Epithelial cell of proximal tubule (primary cell): ENCODE measurements at regions not wholly inside any gene's neighbourhood (a gene's known extent, or its start where the extent isn't known, plus 50 kb on each side); places are given as distances from the start of the nearest gene placed in this dataset.

ENCODE experiments used
- DNase-seq: peaks from one replicate; pipeline ENCODE4 v3.0.0-alpha.2; 2011; ENCODE audit warnings: low read depth
- H3K4me3 ChIP-seq: 2 replicates; pipeline ENCODE4 v1.5.1; 2011; ENCODE audit warnings: low read depth, mild to moderate bottlenecking, low read length
- TF ChIP-seq, protein P1 (sequence below): conservative IDR thresholded peaks from 2 replicates; pipeline ENCODE4 v1.5.1; 2012; ENCODE audit warnings: low read depth, mild to moderate bottlenecking, low read length

DNA sequence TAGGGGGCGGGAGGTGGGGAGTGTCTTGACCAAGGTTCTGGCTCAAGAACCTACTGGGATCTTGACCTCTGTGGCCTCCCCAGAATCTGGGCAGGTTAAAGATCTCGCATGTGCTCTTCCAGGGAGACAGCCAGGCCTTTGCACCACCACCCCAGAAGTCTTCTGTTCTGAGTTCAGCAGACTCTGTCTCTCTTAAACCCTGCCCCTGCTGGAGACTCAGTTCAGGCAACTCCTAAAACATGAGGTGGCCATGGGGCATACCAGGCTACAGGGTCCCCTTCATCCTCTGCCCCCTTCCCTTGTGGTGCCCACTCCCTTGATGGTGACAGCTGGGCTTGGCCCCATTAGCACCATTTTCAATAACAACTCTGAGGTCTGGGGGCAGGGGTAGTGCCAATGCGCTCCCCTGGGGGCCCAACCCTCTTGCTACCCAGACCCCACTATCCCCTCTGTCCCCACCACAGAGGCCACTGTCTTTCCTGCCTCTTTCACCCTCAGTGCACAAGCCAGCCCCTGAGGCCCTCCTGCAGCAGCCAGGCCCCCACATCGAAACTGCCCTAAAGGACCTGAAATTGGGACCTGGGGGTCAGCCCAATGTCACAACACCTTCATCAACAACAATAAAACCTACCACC lies 132.7 kb upstream of the RUNX3 start:
- no peak overlapping the region for H3K4me3 ChIP-seq
- DNase-seq, result no peak
- TF ChIP-seq, protein P1, sequence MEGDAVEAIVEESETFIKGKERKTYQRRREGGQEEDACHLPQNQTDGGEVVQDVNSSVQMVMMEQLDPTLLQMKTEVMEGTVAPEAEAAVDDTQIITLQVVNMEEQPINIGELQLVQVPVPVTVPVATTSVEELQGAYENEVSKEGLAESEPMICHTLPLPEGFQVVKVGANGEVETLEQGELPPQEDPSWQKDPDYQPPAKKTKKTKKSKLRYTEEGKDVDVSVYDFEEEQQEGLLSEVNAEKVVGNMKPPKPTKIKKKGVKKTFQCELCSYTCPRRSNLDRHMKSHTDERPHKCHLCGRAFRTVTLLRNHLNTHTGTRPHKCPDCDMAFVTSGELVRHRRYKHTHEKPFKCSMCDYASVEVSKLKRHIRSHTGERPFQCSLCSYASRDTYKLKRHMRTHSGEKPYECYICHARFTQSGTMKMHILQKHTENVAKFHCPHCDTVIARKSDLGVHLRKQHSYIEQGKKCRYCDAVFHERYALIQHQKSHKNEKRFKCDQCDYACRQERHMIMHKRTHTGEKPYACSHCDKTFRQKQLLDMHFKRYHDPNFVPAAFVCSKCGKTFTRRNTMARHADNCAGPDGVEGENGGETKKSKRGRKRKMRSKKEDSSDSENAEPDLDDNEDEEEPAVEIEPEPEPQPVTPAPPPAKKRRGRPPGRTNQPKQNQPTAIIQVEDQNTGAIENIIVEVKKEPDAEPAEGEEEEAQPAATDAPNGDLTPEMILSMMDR, result no peak

DNA sequence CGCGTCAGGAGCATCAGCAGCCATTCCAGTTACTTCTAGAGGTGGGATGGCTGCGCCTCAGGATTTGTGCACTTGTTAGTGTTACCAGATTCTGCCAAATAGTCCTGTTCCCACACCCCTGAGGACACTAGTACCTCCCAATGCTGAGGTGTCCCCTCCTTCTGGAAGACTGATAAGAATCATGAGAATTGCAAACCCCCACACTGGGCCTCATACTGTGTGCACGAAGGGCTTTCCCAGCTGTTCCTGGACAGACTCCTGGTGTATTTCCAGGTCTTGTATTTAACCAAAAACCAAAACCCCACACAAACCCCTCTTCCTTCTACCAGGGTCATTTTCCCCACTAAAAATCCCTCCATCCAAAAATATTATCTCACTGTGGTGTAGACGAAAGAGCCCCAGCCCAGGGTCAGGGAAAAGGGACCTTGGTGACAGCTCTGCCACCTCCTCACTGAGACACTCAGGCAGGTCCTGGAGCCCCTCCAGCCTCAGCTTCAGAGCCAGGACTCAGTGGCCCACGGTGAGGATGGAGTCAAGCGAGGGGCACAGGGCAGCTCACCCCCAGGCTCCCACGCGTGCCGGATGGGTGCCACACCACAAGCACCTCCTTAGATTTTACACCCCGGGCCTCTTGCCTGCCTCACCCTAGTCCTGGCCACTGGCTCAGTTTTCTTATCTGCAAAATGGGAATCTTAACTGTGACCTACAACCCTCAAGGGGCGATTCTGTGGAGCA lies 131.4 kb upstream of the RUNX3 start:
- no peak for DNase-seq
- TF ChIP-seq, protein P1, result no peak
- H3K4me3 ChIP-seq, result no peak overlapping the region

DNA sequence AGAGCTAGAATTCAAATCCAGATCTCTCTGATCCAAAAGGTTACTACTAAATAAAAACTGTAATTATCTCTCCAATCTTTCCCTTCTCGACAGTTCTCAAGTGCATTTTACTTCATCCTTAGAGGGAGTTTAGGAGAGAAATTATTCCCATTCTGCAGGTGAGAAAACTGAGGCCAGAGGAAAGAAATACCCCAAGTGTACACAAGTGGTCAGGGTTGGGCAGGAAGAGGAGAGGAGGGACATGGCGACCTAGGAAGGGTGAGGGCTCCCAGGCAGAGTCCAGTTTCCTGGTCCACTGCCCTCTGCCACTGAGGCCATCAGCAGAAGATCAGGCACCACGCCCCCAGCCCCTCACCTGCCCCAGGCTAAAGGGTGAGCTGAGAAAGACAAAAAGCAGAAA lies 127.1 kb upstream of the RUNX3 start:
- no peak for DNase-seq
- TF ChIP-seq, protein P1, result no peak

DNA sequence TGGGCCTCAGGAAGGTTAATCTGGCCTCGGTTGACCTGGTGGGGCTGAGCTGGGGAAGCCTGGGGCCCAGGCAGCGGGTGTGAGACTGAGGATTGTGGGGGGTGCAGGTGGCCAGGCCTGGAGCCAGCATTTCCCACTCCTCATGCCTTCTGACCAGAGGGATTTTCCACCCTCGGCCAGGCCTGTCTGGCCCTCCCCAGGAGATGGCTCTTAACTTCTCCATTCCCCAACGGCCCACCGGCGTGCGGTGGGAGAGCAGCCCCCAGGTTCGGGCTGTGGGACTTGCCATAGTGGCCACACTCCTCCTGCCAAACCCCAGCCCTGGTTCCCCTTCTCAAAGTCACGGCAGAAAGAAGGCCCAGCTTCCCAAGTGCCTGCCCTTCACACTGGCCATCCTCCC lies 126.5 kb upstream of the RUNX3 start:
- no peak overlapping the region for H3K4me3 ChIP-seq
- no peak for DNase-seq
- TF ChIP-seq, protein P1, result no peak

More for the DNA sequence above, 127.1 kb upstream of the RUNX3 start:
- no peak overlapping the region for H3K4me3 ChIP-seq

DNA sequence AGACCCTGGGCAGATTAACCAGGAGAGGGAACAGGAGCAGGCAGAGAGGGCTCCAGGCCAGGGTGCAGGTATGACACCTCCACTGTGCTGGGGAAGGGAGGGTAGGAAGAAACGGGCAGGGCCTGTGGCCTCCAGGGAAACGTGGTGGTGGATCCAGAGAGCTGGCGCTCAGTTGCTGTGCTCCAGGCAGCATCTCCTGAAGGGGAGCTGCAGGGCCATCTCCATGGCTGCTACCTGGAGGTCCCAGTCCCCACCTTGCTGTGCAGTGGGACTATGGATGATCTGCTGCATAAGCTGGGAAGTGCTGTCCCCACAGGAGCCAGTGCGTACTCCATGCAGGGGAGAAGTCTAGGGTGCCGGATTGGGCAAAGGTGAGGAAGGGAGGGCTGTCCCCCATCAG lies 125.9 kb upstream of the RUNX3 start:
- TF ChIP-seq, protein P1, result no peak
- DNase-seq, result no peak
- H3K4me3 ChIP-seq, result no peak overlapping the region

DNA sequence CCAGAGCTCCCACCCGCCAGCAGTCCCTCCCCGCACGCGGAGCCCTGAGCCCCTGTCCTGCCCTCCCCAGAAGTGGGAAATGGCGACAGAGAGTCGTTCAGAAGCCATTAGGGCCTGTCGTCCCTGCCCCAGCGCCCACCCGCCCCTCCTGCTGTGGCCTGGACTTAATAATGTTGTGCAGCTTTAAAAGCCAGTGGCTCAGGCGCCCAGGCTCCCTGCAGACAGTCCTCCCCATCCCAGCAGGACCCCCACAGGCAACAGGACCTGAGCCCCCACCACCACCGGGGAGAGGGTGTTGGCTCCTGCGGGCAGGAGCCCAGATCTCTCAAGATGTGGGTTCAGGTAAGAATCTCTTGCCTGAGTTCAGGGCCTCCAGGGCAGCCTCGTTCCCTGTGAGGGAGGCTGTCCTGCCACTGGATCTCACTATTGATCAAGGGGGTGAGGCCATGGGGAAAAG lies 125.3 kb upstream of the RUNX3 start:
- no peak for DNase-seq
- TF ChIP-seq, protein P1, result no peak
- no peak overlapping the region for H3K4me3 ChIP-seq
